Fibroblast of lung (primary cell): ENCODE measurements at regions not wholly inside any gene's neighbourhood (a gene's known extent, or its start where the extent isn't known, plus 50 kb on each side); places are given as distances from the start of the nearest gene placed in this dataset.

Experiments used
- CTCF ChIP-seq, 2 donors: IDR thresholded peaks in 1 of 2; conservative IDR thresholded peaks in 1 of 2; 1 replicate in 1 of 2; 2 replicates in 1 of 2; pipeline ENCODE4 v1.5.1; 2011 to 2012; ENCODE audit warnings: low read length in 2 of 2, control low read depth in 1 of 2, inconsistent platforms in 1 of 2, low read depth in 1 of 2, mild to moderate bottlenecking in 1 of 2
- EZH2 ChIP-seq: IDR thresholded peaks from 2 replicates; pipeline ENCODE4 v1.5.1; 2012; ENCODE audit warnings: low read length, control low read depth, mild to moderate bottlenecking; ENCODE audit errors: missing control alignments

- TF ChIP-seq CTCF (conservative IDR thresholded peaks at IDR 0.05 in 1 of 2, IDR thresholded peaks at IDR 0.05 in 1 of 2; ENCODE audit: low read depth in 1 of 2, low read length in 2 of 2) (no peak), EZH2 (no peak)
Measured at GRCh38 chr11:33461369-33462125, 204.4 kb downstream of the HIPK3 start.
